Lower leg skin (tissue), 4 donors: ENCODE measurements at regions not wholly inside any gene's neighbourhood (a gene's known extent, or its start where the extent isn't known, plus 50 kb on each side); places are given as distances from the start of the nearest gene placed in this dataset.
"Not testable (repeated sequence)": the region's sequence is repeated elsewhere in the genome, so short reads cannot be mapped to it uniquely, and the experiment has no call there.

ENCODE experiments used
- DNase-seq, 2 donors: peaks; one replicate each; pipeline ENCODE4 v3.0.0-alpha.2; 2019; ENCODE audit warnings: low spot score in 2 of 2
- H3K4me3 ChIP-seq: fragments of 200-600 bp; sonication (generic); 2 replicates; pipeline ENCODE4 v1.5.1; 2017; ENCODE audit warnings: mild to moderate bottlenecking, low read depth; ENCODE audit not compliant: poor library complexity, severe bottlenecking
- CTCF ChIP-seq, 3 donors: fragments of 450-650 bp; IDR thresholded peaks; one replicate each; pipeline ENCODE4 v1.5.1; 2016; ENCODE audit warnings: antibody characterized with exemption in 3 of 3, mild to moderate bottlenecking in 3 of 3, moderate library complexity in 2 of 3
- POLR2A ChIP-seq, 2 donors: fragments of 450-650 bp; IDR thresholded peaks; one replicate each; pipeline ENCODE4 v1.6.1; 2016 to 2017; ENCODE audit warnings: antibody characterized with exemption in 2 of 2, mild to moderate bottlenecking in 1 of 2, moderate library complexity in 1 of 2
- WGBS, 2 donors: methylation state at CpG; one replicate each; pipeline ENCODE4 v1.1.5; 2018; 5-methylcytosine and 5-hydroxymethylcytosine counted together
- intact Hi-C: fragments of 100-400 bp; cut with DNase I; formaldehyde crosslinking; loops from one replicate; pipeline ENCODE4 v1.15.0; 2023; ENCODE audit warnings: low total_unique reads

DNA sequence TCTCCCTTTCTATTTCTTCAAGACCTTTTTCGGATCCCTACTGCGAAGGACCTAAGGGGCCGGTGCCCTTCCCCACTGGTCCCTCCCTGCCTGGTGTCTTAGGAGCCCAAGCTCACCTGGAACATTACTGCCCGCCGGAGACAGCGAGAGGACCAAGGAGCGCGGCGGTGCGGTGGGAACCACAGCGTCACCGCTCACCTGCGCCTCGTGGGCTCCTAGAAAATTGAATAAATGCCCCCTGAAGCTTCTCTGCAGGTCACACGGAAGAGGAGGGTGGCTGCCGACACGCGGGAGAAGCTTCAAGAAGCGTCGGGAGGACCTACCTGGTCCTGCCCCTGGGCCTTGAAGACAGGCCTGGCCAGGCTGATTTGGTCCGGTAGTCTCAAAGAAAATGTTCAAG lies 65.2 kb downstream of the PPIAL4A start:
- TF ChIP-seq POLR2A (IDR thresholded peaks at IDR 0.05) (no peak), CTCF (IDR thresholded peaks at IDR 0.05) (no peak)
- DNase-seq: no peak
- 67 to 80% methylated on average over 21 of the region's 21 CpGs for WGBS, 2 donors
- intact Hi-C loops: no loop called here
- H3K4me3 ChIP-seq: no peak overlapping the region

DNA sequence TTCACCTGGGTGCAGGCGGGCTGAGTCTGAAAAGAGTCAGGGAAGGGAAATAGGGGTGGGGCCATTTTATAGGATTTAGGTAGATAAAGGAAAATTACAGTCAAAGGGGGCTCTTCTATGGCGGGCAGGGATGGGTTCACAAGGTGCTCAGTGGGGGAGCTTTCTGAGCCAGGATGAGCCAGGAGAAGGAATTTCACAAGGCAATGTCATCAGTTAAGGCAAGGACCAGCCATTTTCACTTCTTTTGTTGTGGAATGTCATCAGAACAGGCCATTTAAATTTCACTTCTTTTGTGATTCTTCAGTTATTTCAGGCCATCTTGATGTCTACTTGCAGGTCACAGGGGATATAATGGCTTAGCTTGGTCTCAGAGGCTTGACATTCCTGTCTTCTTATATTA lies 66.4 kb downstream of the PPIAL4A start:
- DNase-seq, H3K4me3 ChIP-seq, intact Hi-C loops: not testable (repeated sequence)
- 63 to 87% methylated on average over 2 of the region's 2 CpGs for WGBS, 2 donors

DNA sequence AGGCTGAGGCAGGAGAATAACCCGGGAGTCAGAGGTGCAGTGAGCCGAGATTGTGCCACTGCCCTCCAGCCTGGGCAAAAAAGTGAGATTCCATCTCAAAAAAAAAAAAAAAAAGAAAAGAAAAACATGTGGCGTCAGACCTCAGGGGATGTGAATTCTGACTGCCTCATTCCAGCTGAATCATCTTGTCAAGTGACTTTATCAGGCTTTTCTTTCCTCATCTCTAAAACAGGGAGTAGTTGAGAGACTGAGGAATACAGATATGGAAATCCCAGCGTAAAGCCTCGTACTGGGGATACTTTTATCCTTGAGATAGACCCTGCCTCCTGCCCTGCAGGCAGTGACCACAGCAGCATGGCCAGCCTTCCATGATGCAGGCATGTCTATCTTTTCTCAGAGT lies 76.4 kb downstream of the PPIAL4A start:
- WGBS, 2 donors: 51 to 64% methylated on average over 4 to 5 of the region's 5 CpGs
- intact Hi-C loops, DNase-seq, H3K4me3 ChIP-seq: not testable (repeated sequence)

DNA sequence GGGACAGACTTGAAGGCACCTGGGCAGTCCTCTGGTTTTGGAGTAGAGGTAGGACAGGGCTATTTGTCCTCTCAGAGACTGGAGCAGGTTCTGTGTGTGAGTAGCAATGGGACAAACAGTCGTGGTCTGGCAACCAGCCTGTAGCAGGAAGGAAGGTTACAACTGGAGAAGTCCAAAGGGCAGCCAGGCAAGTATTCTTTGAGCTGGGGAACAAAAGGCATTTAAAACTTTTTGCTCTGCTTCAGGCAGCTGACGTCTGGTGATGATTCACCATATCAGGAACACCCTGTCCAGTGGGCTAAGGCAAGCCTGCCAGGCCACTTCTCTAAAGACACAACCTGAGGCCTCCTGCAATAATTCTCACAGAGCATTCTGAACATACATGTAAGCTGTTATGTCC lies 83.3 kb downstream of the PPIAL4A start:
- DNase-seq: peak; percentile 26 to 83
- intact Hi-C loops, H3K4me3 ChIP-seq: not testable (repeated sequence)
- 22 to 24% methylated on average over 2 of the region's 2 CpGs for WGBS, 2 donors

DNA sequence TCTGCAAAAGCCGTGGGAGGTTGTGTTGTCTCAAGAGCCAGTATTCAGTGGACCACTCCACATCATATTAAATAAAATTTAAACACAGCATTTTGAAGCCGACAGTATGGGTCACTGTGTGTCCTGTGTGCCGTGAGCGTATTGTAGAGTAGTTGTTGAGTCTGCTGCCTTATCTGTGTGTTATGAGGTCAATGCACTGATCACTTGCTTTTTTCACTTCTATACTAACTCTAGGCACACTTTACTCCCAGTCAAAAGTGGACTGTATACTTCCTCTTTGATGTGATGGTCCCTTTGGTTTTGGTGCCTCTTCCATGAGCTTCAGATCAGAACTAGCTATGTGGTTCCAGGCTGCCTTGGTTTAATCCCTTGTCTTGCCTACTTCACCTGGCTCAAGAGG lies 84.3 kb downstream of the PPIAL4A start:
- H3K4me3 ChIP-seq, intact Hi-C loops, DNase-seq: not testable (repeated sequence)
- 92 to 93% methylated on average over 4 of the region's 4 CpGs for WGBS, 2 donors

DNA sequence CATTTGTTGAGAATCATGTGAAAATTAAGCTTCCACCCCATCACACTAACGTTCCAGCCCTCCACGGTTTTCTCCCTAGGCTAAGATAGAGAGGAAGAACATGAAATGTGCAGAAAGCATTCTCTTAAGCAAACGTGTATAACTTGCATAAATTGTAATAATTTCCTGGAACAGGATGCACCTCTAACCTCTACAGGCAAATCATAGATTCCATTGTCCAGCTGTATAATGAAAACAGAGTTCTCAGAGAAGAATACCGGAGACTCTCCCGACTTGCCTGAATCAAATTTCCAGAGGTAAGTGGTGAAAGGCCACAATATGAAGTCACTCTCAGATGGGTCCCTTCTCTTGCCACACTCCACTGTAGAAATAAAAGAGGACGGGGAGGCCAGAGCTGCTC lies 87.7 kb downstream of the PPIAL4A start:
- intact Hi-C loops, DNase-seq, H3K4me3 ChIP-seq: not testable (repeated sequence)
- 71 to 79% methylated on average over 6 of the region's 6 CpGs for WGBS, 2 donors

GRCh38 chr1:120981489-120982094 lies 92.0 kb downstream of the PPIAL4A start:
- intact Hi-C loops, H3K4me3 ChIP-seq, DNase-seq: not testable (repeated sequence)
- WGBS, 2 donors: 41 to 42% methylated on average over 3 of the region's 3 CpGs

DNA sequence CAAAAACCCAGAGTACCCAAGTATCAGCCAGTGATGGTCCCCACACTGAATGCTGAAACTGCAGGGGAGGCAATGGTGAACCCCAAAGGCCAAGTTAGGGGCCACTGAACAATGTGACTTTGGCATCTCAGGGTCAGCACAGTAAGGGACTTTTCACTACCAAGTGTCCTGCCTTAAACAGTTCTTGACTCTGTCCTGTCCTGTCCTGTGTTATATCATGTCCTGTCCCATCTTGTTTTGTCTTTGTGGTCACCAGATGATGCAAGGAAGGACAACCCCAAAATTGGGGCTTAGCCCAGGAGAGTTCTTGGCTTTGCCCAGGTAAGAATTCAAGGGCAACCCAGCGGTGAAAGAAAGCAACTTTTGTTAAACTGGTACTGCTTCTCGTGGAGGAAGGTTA lies 105.0 kb downstream of the PPIAL4A start:
- intact Hi-C loops, H3K4me3 ChIP-seq, DNase-seq: not testable (repeated sequence)
- 82 to 100% methylated on average over 2 of the region's 2 CpGs for WGBS, 2 donors

DNA sequence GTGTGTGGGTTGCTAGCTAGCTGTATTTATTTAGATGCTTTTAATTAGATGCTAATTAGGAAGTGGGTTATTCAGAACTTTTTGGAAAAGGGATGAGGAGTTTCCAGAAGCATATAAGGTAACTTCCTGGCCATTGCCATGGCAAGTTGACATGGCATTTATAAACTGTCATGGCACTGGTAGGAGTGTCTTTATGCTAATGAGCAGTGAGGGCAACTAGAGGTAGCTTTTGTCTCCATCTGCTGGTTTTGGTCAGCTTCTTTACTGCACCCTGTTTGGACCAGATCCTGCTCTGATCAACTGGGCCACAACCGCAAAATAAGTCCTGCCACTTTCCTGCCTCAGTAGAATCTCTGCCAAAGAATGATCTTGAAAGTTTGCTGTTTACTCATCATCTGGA lies 105.5 kb downstream of the PPIAL4A start:
- H3K4me3 ChIP-seq, DNase-seq, intact Hi-C loops: not testable (repeated sequence)
- WGBS, 2 donors: no CpG with 5 or more reads among the region's 1 CpG

DNA sequence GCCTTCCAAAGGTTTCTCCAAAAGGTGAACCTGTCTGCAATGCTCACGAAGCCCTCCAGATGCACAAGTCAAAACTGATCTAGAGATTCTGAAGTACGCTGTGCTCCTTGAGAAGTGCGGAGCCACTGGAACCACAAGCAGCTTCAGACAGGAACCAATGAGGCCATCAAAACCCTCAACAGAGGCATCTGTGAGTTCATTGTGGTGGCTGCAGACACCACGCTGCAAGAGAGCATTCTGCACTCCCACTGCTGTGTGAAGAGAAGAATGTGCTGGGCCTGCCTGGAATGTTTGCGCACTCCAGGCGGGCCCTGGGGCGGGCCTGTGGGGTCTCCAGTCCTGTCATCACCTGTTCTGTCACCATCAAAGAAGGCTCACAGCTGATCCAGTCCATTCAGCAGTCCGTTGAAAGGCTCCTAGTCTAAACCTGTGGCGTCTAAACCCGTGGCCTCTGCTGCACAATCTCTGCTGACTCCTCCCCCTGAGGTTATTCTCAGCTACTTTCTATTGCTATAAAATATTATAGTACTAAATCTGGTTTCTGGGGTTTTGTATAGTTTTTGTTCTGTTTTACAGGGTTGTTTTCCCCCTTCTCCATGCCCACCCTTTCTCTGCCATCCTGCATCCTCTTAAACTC lies 111.6 kb downstream of the PPIAL4A start:
- WGBS, 2 donors: 75 to 80% methylated on average over 1 to 3 of the region's 10 CpGs
- DNase-seq, intact Hi-C loops, H3K4me3 ChIP-seq: not testable (repeated sequence)

DNA sequence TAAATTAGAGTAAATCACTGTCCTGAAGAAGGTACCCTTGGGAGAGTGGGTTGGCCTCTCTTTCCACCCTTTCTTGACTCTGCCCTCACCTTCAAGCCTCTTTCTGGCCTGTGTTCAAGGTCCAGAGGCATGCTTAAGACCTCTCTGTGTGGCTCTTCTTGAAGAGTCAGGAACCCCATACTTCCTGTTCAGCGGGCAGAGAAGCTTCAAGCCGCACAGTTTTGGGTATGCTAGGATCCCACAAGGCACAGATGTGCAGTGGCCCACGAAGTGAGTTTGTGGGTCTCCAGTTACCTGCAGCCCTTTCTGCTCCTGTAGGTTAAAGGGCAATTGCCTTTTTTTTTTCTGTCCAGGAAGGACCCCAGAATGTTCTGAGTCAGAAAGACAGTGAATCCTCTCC lies 113.7 kb downstream of the PPIAL4A start:
- 33% methylated on average over 1 of the region's 3 CpGs; no CpG with 5 or more reads in 1 of the 2 donors for WGBS, 2 donors
- H3K4me3 ChIP-seq, DNase-seq, intact Hi-C loops: not testable (repeated sequence)

DNA sequence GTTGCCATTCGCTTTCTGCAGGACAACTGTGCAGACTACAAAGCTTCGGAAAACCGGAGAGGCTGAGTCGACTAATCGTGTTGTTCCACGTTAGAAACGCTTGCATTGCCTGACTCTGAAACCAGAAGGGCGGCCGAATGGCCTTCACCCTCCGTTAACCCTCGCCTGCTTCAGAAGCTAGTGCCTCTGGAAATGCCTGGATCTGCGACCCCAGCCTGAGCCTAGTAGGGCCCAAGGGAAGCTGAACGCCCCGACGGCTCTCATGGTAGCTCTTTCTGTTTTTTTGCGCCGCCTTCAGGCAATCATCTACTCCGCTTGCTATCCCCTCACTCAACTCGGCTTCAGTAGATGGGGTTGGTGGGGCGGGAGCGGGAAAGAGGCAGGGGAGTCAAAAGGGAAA lies 117.3 kb downstream of the PPIAL4A start:
- WGBS, 2 donors: 30 to 42% methylated on average over 20 to 21 of the region's 21 CpGs
- intact Hi-C loops, H3K4me3 ChIP-seq, DNase-seq: not testable (repeated sequence)

DNA sequence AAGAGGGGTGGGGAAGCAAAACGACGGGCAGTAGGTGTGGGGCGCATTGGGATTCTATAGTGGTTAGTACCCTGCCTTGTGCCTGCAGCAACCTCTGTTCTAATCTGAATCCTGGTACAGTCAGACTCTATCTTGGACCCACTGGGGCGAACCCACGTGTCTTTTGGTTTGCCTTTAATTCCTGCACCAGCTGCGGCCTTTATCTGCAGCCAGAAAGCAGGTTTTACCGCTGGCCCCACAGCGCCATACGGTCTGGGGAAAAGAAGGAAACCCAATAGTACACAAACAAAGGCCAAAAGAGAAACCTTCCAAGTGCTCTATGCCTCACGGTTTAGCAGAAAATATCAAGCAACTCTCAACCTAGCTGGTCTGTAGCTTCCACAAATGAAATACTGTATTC lies 118.2 kb downstream of the PPIAL4A start:
- 23 to 26% methylated on average over 7 of the region's 10 CpGs for WGBS, 2 donors
- intact Hi-C loops, DNase-seq, H3K4me3 ChIP-seq: not testable (repeated sequence)

GRCh38 chr1:121008512-121009215 lies 119.1 kb downstream of the PPIAL4A start:
- intact Hi-C loops, H3K4me3 ChIP-seq, DNase-seq: not testable (repeated sequence)
- WGBS, 2 donors: 3 to 5% methylated on average over 40 to 41 of the region's 46 CpGs
